Neural cell (in vitro differentiated cells): ENCODE measurements at regions not wholly inside any gene's neighbourhood (a gene's known extent, or its start where the extent isn't known, plus 50 kb on each side); places are given as distances from the start of the nearest gene placed in this dataset.

Experiments
- CTCF ChIP-seq: fragments of 450-650 bp; IDR thresholded peaks from 2 replicates; pipeline ENCODE4 v1.5.1; 2014; ENCODE audit warnings: antibody characterized with exemption, mild to moderate bottlenecking, moderate library complexity; ENCODE audit not compliant: poor library complexity, severe bottlenecking
- EZH2 ChIP-seq: fragments of 200-600, 300-800 bp; shearing (Covaris generic), sonication (generic); IDR thresholded peaks from 2 replicates; pipeline ENCODE4 v1.6.1; 2014; ENCODE audit warnings: antibody characterized with exemption, low read length, borderline replicate concordance, mild to moderate bottlenecking; ENCODE audit not compliant: insufficient read depth, poor library complexity, severe bottlenecking

DNA sequence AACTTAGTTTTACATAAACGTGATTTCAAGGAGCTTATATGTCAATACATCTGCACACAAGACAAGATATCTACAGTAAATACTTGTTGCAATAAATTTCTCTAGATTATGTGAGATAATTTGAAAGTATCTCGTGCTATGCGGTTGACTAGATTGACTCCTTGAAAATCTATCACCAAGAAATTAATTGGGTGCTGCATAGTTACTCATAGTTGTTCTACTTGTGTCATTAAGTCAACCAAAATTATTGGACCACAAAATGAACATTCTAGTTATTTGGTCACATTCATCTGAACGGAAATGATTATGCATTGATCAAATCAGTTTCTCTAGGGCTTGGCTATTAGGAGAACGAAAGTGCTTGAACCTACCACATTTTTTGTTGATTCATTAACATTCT lies 2291.5 kb downstream of the PCDH9 start:
- no peak for TF ChIP-seq EZH2
- TF ChIP-seq CTCF, result no peak
